ENCODE measurements at regions not wholly inside any gene's neighbourhood (a gene's known extent, or its start where the extent isn't known, plus 50 kb on each side); places are given as distances from the start of the nearest gene placed in this dataset.
A peak's percentile ranks its signal among the peaks of the same experiment; 100 is the strongest.

DNA sequence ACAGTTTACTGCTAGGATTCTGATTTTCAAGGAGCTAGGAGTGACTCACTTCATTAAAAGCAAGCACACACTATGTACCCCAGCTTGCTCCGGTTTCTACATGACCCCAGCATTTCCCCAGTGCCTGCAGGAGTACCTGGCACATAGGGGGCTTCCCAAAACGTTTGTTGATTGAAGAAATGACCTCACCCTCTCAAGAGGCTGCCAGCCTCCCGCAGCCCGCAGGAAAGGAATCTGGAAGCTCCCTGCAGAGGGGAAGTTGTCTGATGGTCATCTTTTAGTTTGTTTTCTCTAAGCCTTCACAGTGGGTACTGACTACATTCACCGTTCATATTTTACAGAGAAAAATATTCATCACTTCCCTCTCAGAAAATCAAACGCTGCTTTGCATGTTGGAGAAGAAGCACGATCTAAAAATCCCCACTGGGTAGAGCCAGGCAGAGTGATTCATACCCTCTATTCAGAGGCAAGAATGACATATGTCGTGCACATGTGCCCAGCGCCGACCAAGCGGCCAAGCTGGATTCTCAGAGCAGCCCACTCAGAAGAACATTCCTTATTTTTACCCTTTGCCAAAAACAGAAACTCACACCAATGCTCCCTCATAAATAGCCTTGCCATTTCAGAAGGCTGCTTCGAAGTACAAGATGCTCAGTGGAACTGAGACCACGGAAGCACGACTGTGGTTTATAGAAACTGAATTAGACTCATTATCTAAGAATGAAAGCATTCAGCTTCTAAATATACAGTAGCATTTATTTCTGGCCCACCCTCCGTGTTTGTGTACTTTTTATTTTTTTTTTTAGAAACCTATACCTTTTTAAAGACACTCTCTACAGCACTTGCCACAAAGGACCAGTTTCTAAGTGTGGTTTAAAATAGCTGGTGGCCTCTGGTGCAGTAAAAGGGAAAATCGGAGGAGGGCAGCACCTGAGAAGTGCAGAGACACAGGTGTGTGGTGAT, 143.2 kb downstream of the MIS18A start:
- intact Hi-C loops (cut with DNase I), result no loop called here
- Histone ChIP-seq H3K36me3 (ENCODE audit: control insufficient read depth in 2 of 3, insufficient read depth in 3 of 3, low read length in 3 of 3) (no peaks in the 10 kb centered on the region), H3K9ac (ENCODE audit: low read length in 3 of 3) (no peak overlapping the region), H3K9me3 (ENCODE audit: control insufficient read depth in 2 of 3, insufficient read depth in 1 of 3, low read length in 3 of 3) (no peaks in the 10 kb centered on the region), H3K4me3 (ENCODE audit: low read length in 3 of 3) (no peak overlapping the region), H3K27me3 (ENCODE audit: control insufficient read depth, insufficient read depth, low read length) (no peaks in the 10 kb centered on the region), H3K4me1 (ENCODE audit: control insufficient read depth in 2 of 3, insufficient read depth in 2 of 3, low read depth in 1 of 3, low read length in 3 of 3) (no peaks in the 10 kb centered on the region), H3K27ac (ENCODE audit: low read depth in 2 of 2, low read length in 2 of 2) (no peak overlapping the region)
- DNase-seq (no peak), FAIRE-seq (no peak)
- TF ChIP-seq, protein P1, sequence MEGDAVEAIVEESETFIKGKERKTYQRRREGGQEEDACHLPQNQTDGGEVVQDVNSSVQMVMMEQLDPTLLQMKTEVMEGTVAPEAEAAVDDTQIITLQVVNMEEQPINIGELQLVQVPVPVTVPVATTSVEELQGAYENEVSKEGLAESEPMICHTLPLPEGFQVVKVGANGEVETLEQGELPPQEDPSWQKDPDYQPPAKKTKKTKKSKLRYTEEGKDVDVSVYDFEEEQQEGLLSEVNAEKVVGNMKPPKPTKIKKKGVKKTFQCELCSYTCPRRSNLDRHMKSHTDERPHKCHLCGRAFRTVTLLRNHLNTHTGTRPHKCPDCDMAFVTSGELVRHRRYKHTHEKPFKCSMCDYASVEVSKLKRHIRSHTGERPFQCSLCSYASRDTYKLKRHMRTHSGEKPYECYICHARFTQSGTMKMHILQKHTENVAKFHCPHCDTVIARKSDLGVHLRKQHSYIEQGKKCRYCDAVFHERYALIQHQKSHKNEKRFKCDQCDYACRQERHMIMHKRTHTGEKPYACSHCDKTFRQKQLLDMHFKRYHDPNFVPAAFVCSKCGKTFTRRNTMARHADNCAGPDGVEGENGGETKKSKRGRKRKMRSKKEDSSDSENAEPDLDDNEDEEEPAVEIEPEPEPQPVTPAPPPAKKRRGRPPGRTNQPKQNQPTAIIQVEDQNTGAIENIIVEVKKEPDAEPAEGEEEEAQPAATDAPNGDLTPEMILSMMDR (IDR thresholded peaks at IDR 0.05; ENCODE audit: borderline replicate concordance, extremely low read depth, insufficient read depth), result no peak

DNA sequence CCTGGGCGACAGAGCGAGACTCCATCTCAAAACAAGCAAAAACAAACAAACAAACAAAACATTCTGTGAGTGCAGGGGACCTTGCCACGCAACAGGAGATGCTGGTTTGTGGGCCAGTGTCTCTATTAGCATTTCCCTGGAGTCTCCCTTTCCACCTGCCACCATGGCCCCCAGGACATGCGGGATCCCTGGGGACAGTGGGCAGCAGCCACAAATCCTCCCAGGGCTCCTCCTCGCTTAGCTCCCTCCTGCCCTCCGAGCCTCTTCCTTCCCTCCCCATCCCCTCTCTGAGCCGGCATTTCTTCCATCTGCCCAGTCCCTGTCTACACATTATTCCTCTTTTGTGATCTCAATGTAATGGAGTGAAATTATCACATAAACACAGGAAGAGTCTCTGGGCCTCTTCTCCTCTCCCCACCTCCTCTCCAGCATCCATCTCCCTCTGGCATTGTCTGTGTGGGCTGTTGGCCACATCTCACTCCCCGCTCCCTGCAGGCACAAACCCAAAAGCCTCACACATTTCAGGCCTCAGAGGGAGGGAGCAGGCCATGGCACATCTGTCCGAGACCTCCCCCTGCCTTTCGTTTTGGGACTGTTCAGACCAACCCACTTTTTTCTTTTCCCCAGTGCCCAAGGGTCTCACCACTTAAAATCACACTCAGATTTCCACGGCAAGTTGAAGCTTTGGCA, 144.3 kb downstream of the MIS18A start:
- Histone ChIP-seq H3K4me3 (ENCODE audit: low read length in 3 of 3) (no peak overlapping the region), H3K4me1 (ENCODE audit: control insufficient read depth in 2 of 3, insufficient read depth in 2 of 3, low read depth in 1 of 3, low read length in 3 of 3) (no peaks in the 10 kb centered on the region), H3K36me3 (ENCODE audit: control insufficient read depth in 2 of 3, insufficient read depth in 3 of 3, low read length in 3 of 3) (no peaks in the 10 kb centered on the region), H3K27me3 (ENCODE audit: control insufficient read depth, insufficient read depth, low read length) (no peaks in the 10 kb centered on the region), H3K27ac (ENCODE audit: low read depth in 2 of 2, low read length in 2 of 2) (no peak overlapping the region), H3K9me3 (ENCODE audit: control insufficient read depth in 2 of 3, insufficient read depth in 1 of 3, low read length in 3 of 3) (no peaks in the 10 kb centered on the region), H3K9ac (ENCODE audit: low read length in 3 of 3) (no peak overlapping the region)
- intact Hi-C loops (cut with DNase I), result no loop called here
- no peak for DNase-seq
- TF ChIP-seq, protein P1 (IDR thresholded peaks at IDR 0.05; ENCODE audit: borderline replicate concordance, extremely low read depth, insufficient read depth), result no peak
- no peak for FAIRE-seq

GRCh38 chr21:32132881-32133280, 146.0 kb downstream of the MIS18A start:
- Histone ChIP-seq H3K4me1 (ENCODE audit: control insufficient read depth in 2 of 3, insufficient read depth in 2 of 3, low read depth in 1 of 3, low read length in 3 of 3) (no peaks in the 10 kb centered on the region), H3K9me3 (ENCODE audit: control insufficient read depth in 2 of 3, insufficient read depth in 1 of 3, low read length in 3 of 3) (peaks cover 0 to 5% (median 0%) of the 10 kb centered on the region in 3 donors), H3K36me3 (ENCODE audit: control insufficient read depth in 2 of 3, insufficient read depth in 3 of 3, low read length in 3 of 3) (no peaks in the 10 kb centered on the region), H3K27me3 (ENCODE audit: control insufficient read depth, insufficient read depth, low read length) (no peaks in the 10 kb centered on the region), H3K9ac (ENCODE audit: low read length in 3 of 3) (no peak overlapping the region), H3K27ac (ENCODE audit: low read depth in 2 of 2, low read length in 2 of 2) (no peak overlapping the region), H3K4me3 (ENCODE audit: low read length in 3 of 3) (no peak overlapping the region)
- intact Hi-C loops (cut with DNase I), result no loop called here
- peak in 3 of 5 donors; percentile 38 to 79 (median 77) for DNase-seq
- no peak for FAIRE-seq
- TF ChIP-seq, protein P1 (IDR thresholded peaks at IDR 0.05; ENCODE audit: borderline replicate concordance, extremely low read depth, insufficient read depth), result no peak

All from kidney (tissue), 13 donors.